Astrocyte of the cerebellum (primary cell): ENCODE measurements at regions not wholly inside any gene's neighbourhood (a gene's known extent, or its start where the extent isn't known, plus 50 kb on each side); places are given as distances from the start of the nearest gene placed in this dataset.
A peak's percentile ranks its signal among the peaks of the same experiment; 100 is the strongest.

ENCODE experiments used
- DNase-seq: peaks from one replicate; pipeline ENCODE4 v3.0.0-alpha.2; 2011; ENCODE audit warnings: low read depth
- H3K4me3 ChIP-seq: 2 replicates; pipeline ENCODE4 v1.5.1; 2011; ENCODE audit warnings: mild to moderate bottlenecking, low read depth, low read length, moderate library complexity
- in situ Hi-C: cut with HindIII; loops from 2 replicates; pipeline ENCODE4 v1.10.0; 2017; ENCODE audit warnings: low sequenced_read_pairs
- TF ChIP-seq, protein P1 (sequence below): IDR thresholded peaks from 2 replicates; pipeline ENCODE4 v1.5.1; 2012; ENCODE audit warnings: low read length, low read depth, moderate library complexity, mild to moderate bottlenecking; ENCODE audit errors: missing control alignments

DNA sequence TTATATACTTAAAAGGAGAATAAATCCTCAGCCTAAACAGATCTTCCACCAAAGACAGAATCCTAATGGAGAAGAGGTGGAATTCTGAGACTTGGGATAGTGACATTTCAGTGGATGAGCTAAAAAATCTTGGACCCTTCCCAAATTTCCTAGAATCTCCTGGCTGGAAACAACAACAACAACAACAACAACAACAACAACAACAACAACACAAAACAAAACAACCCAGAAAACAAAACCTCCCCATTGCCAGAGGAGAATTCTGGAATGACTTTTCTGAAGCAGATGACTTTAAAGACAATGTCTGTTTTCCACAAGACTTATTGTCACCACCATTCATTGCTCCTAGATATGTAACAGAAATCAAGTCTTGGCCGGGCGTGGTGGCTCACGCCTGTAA is 322.1 kb downstream of the ARL4A start:
- H3K4me3 ChIP-seq = no peak overlapping the region
- TF ChIP-seq, protein P1, sequence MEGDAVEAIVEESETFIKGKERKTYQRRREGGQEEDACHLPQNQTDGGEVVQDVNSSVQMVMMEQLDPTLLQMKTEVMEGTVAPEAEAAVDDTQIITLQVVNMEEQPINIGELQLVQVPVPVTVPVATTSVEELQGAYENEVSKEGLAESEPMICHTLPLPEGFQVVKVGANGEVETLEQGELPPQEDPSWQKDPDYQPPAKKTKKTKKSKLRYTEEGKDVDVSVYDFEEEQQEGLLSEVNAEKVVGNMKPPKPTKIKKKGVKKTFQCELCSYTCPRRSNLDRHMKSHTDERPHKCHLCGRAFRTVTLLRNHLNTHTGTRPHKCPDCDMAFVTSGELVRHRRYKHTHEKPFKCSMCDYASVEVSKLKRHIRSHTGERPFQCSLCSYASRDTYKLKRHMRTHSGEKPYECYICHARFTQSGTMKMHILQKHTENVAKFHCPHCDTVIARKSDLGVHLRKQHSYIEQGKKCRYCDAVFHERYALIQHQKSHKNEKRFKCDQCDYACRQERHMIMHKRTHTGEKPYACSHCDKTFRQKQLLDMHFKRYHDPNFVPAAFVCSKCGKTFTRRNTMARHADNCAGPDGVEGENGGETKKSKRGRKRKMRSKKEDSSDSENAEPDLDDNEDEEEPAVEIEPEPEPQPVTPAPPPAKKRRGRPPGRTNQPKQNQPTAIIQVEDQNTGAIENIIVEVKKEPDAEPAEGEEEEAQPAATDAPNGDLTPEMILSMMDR = no peak
- in situ Hi-C loops = no loop called here
- DNase-seq = no peak

DNA sequence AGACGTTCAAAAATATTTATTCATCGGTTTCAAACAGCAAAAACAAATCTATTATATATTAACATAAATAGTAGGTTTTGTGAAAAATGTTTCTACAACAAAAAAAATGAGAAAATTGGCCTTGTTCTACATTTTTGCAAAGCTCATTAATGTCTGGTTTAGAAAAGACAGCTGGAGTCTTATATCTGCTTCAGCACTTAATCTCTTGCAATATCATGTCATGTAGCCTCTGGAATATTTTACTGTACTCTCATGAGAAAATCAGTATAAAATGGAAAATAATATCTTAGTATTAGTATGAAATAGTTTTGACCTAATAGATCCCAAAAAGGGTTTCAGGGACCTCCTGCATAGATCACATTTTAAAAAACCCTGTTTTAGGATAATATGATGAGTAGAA is 326.6 kb downstream of the ARL4A start:
- H3K4me3 ChIP-seq = no peak overlapping the region
- TF ChIP-seq, protein P1 = no peak
- DNase-seq = no peak
- in situ Hi-C loops = no loop called here

DNA sequence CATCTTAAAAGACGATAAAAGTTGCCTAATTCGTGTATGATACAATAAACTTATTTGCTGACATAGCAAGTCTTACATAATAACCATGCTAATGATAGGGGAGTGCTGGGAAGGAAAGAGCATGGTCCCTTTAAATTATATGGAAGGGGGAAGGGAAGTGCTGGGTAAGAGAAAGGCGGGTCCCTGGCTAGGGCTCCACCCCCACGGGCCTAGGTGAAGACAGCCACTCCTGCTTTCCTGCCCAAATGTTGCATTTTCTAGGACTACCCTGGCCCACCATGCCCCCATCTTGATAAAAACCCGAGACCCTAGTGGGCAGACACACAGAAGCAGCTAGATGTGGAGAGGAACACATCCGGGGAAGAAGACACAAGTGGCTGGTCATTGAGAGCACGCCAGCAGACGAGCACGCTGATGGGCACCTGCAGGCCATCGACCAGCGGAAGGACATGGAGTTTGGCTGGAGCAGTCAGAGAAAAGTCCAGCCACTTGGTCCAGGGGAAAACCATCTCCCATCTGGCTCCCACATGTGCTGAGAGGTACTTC is 328.7 kb downstream of the ARL4A start:
- TF ChIP-seq, protein P1 = no peak
- DNase-seq = no peak

DNA sequence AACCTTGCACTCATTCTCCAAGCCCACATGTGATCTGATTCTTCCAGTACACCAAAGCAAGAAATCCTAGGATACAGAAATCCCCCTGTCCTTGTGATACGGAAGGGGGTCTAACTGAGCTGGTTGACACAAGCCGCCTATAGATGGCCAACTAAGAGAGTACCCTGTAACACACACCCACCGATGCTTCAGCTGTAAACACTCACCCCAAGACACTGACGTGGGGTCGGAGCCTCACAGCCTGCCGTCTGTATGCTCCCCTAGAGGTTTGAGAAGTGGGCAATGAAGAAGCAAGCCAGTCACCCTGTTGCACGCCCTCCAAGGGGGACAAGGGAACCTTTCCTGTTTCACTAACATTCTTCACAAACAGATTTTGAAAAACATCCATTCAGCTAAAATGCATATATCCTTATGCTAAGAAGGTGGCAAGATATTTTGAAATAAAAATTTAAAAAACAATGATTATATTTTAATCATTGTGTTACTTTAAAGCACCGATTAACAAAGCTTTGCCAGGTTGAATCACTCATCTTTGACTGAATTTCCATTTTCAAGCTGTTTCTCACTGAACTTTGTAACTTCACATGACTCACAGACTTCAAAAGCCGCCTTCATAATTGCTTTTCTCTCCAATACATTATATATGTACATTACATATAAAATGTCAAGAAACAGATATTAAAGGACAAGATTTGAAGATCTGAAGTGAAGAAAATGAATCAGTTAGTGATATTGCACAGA is 329.3 kb downstream of the ARL4A start:
- peak; percentile 23 for DNase-seq
- no peak overlapping the region for H3K4me3 ChIP-seq
- in situ Hi-C loops = no loop called here
- TF ChIP-seq, protein P1 = no peak

More for the DNA sequence above, 328.7 kb downstream of the ARL4A start:
- in situ Hi-C loops = no loop called here
- H3K4me3 ChIP-seq = no peak overlapping the region

DNA sequence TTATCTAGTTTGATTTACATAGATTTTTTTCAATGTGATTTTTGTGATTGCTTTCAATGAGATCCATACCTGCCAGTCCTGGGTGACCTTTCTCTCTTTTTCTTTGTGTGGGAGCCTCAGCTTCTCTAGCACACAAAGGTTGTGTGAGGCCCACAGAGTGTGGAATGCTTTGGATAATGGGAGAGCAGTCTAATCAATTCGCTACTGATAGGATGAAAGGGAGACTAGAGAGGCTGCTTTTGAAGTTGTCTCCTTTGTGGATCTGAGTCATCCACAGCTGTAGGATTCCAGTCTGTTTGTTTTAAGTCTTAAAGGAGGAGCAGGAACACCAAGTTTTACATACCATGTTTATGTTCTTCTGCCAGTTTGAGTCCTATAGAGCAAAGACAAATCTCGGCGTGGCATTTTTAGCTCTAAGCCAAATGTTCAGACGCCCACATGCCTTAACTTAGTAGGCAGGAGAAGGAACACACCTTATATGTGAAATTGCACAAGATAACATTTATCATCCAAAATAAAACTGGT is 330.0 kb downstream of the ARL4A start:
- in situ Hi-C loops = no loop called here
- H3K4me3 ChIP-seq = no peak overlapping the region
- TF ChIP-seq, protein P1 = no peak
- DNase-seq = peak; percentile 43

- TF ChIP-seq, protein P1 = no peak
- no peak for DNase-seq
- no peak overlapping the region for H3K4me3 ChIP-seq
- in situ Hi-C loops = no loop called here
These were observed 330.4 kb downstream of the ARL4A start for GRCh38 chr7:13017881-13018280.
